SJCRH30 (cell line): ENCODE measurements at regions not wholly inside any gene's neighbourhood (a gene's known extent, or its start where the extent isn't known, plus 50 kb on each side); places are given as distances from the start of the nearest gene placed in this dataset.
"Not testable (repeated sequence)": the region's sequence is repeated elsewhere in the genome, so short reads cannot be mapped to it uniquely, and the experiment has no call there.

Experiments used
- DNase-seq, 2 experiments: peaks; one replicate each; pipeline ENCODE4 v3.0.0-alpha.2; 2015 to 2020
- H3K27ac ChIP-seq: fragments of 250-450 bp; sonication (Bioruptor Pico); 2 replicates; pipeline ENCODE4 v1.5.1; 2020; ENCODE audit warnings: mild to moderate bottlenecking, moderate library complexity
- H3K27me3 ChIP-seq: fragments of 250-450 bp; sonication (Bioruptor Pico); 2 replicates; pipeline ENCODE4 v1.5.1; 2020; ENCODE audit warnings: mild to moderate bottlenecking, moderate library complexity
- H3K36me3 ChIP-seq: fragments of 250-450 bp; sonication (Bioruptor Pico); 2 replicates; pipeline ENCODE4 v1.5.1; 2020; ENCODE audit warnings: mild to moderate bottlenecking, moderate library complexity
- H3K4me1 ChIP-seq: fragments of 250-450 bp; sonication (Bioruptor Pico); 2 replicates; pipeline ENCODE4 v1.5.1; 2020; ENCODE audit warnings: mild to moderate bottlenecking, moderate library complexity
- H3K4me3 ChIP-seq: fragments of 250-450 bp; sonication (Bioruptor Pico); 2 replicates; pipeline ENCODE4 v1.5.1; 2020; ENCODE audit warnings: mild to moderate bottlenecking, moderate library complexity
- H3K9me3 ChIP-seq: fragments of 250-450 bp; sonication (Bioruptor Pico); replicated peaks from 2 replicates; pipeline ENCODE4 v1.5.1; 2020; ENCODE audit warnings: mild to moderate bottlenecking, moderate library complexity

GRCh38 chr2:142286618-142287017 lies 155.8 kb upstream of the LRP1B start:
- Histone ChIP-seq H3K36me3 (no peaks in the 10 kb centered on the region), H3K27ac (no peak overlapping the region), H3K4me3 (no peak overlapping the region), H3K9me3 (no peaks in the 10 kb centered on the region), H3K4me1 (no peaks in the 10 kb centered on the region), H3K27me3 (no peaks in the 10 kb centered on the region)
- DNase-seq, result peak; percentile 17 to 48

GRCh38 chr2:142285480-142285879 lies 154.7 kb upstream of the LRP1B start:
- H3K27me3 ChIP-seq, result no peaks in the 10 kb centered on the region
- H3K9me3 ChIP-seq, result no peaks in the 10 kb centered on the region
- H3K27ac ChIP-seq, result no peak overlapping the region
- no peaks in the 10 kb centered on the region for H3K36me3 ChIP-seq
- no peak overlapping the region for H3K4me3 ChIP-seq
- no peak for DNase-seq
- no peaks in the 10 kb centered on the region for H3K4me1 ChIP-seq

GRCh38 chr2:142284336-142284735 lies 153.5 kb upstream of the LRP1B start:
- H3K36me3 ChIP-seq, DNase-seq, H3K27me3 ChIP-seq, H3K4me1 ChIP-seq, H3K9me3 ChIP-seq, H3K27ac ChIP-seq, H3K4me3 ChIP-seq: not testable (repeated sequence)

- H3K36me3 ChIP-seq, result no peaks in the 10 kb centered on the region
- H3K9me3 ChIP-seq, result no peaks in the 10 kb centered on the region
- H3K4me1 ChIP-seq, result no peaks in the 10 kb centered on the region
- DNase-seq, result no peak
- H3K4me3 ChIP-seq, result no peak overlapping the region
- H3K27me3 ChIP-seq, result no peaks in the 10 kb centered on the region
- no peak overlapping the region for H3K27ac ChIP-seq
These were observed 150.0 kb upstream of the LRP1B start for GRCh38 chr2:142280831-142281230.

- H3K27me3 ChIP-seq, result no peaks in the 10 kb centered on the region
- no peak overlapping the region for H3K27ac ChIP-seq
- DNase-seq, result no peak
- H3K36me3 ChIP-seq, result no peaks in the 10 kb centered on the region
- no peaks in the 10 kb centered on the region for H3K9me3 ChIP-seq
- H3K4me1 ChIP-seq, result no peaks in the 10 kb centered on the region
- no peak overlapping the region for H3K4me3 ChIP-seq
These were observed 140.2 kb upstream of the LRP1B start for GRCh38 chr2:142270990-142271389.

GRCh38 chr2:142270291-142270690 lies 139.5 kb upstream of the LRP1B start:
- Histone ChIP-seq H3K36me3 (no peaks in the 10 kb centered on the region), H3K9me3 (no peaks in the 10 kb centered on the region), H3K4me1 (no peaks in the 10 kb centered on the region), H3K27me3 (no peaks in the 10 kb centered on the region), H3K4me3 (no peak overlapping the region), H3K27ac (no peak overlapping the region)
- no peak for DNase-seq

- Histone ChIP-seq H3K9me3 (no peaks in the 10 kb centered on the region), H3K27ac (no peak overlapping the region), H3K4me1 (no peaks in the 10 kb centered on the region), H3K36me3 (no peaks in the 10 kb centered on the region), H3K27me3 (no peaks in the 10 kb centered on the region), H3K4me3 (no peak overlapping the region)
- DNase-seq, result no peak
These were observed 128.5 kb upstream of the LRP1B start for GRCh38 chr2:142259356-142259755.

- no peak for DNase-seq
- H3K27ac ChIP-seq, result no peak overlapping the region
- no peaks in the 10 kb centered on the region; the same call in 1 of the 2 replicates for H3K27me3 ChIP-seq
- H3K4me1 ChIP-seq, result no peaks in the 10 kb centered on the region
- no peaks in the 10 kb centered on the region for H3K36me3 ChIP-seq
- H3K4me3 ChIP-seq, result no peak overlapping the region
- no peaks in the 10 kb centered on the region for H3K9me3 ChIP-seq
These were observed 123.2 kb upstream of the LRP1B start for GRCh38 chr2:142254031-142254430.

GRCh38 chr2:142241016-142241415 lies 110.2 kb upstream of the LRP1B start:
- no peak for DNase-seq
- Histone ChIP-seq H3K27me3 (no peaks in the 10 kb centered on the region), H3K27ac (no peak overlapping the region), H3K36me3 (no peaks in the 10 kb centered on the region), H3K4me1 (no peaks in the 10 kb centered on the region), H3K4me3 (no peak overlapping the region), H3K9me3 (no peaks in the 10 kb centered on the region)

GRCh38 chr2:142236181-142236580 lies 105.4 kb upstream of the LRP1B start:
- no peaks in the 10 kb centered on the region for H3K27me3 ChIP-seq
- no peak overlapping the region for H3K27ac ChIP-seq
- DNase-seq, result no peak
- H3K4me1 ChIP-seq, result no peaks in the 10 kb centered on the region
- H3K9me3 ChIP-seq, result no peaks in the 10 kb centered on the region
- no peaks in the 10 kb centered on the region for H3K36me3 ChIP-seq
- H3K4me3 ChIP-seq, result no peak overlapping the region

- H3K27ac ChIP-seq, result no peak overlapping the region
- H3K9me3 ChIP-seq, result no peaks in the 10 kb centered on the region
- H3K4me1 ChIP-seq, result no peaks in the 10 kb centered on the region
- no peak for DNase-seq
- H3K27me3 ChIP-seq, result no peaks in the 10 kb centered on the region
- no peaks in the 10 kb centered on the region for H3K36me3 ChIP-seq
- no peak overlapping the region for H3K4me3 ChIP-seq
These were observed 103.9 kb upstream of the LRP1B start for GRCh38 chr2:142234741-142235140.

- Histone ChIP-seq H3K9me3 (no peaks in the 10 kb centered on the region), H3K27me3 (no peaks in the 10 kb centered on the region), H3K36me3 (no peaks in the 10 kb centered on the region), H3K4me3 (no peak overlapping the region), H3K4me1 (no peaks in the 10 kb centered on the region), H3K27ac (no peak overlapping the region)
- DNase-seq, result no peak
These were observed 92.5 kb upstream of the LRP1B start for GRCh38 chr2:142223309-142223708.

- Histone ChIP-seq H3K4me1 (no peaks in the 10 kb centered on the region), H3K27me3 (no peaks in the 10 kb centered on the region), H3K9me3 (no peaks in the 10 kb centered on the region), H3K36me3 (no peaks in the 10 kb centered on the region), H3K4me3 (no peak overlapping the region), H3K27ac (no peak overlapping the region)
- DNase-seq, result no peak
These were observed 91.9 kb upstream of the LRP1B start for GRCh38 chr2:142222715-142223114.

GRCh38 chr2:142220901-142221300 lies 90.1 kb upstream of the LRP1B start:
- H3K27ac ChIP-seq, result no peak overlapping the region
- no peaks in the 10 kb centered on the region for H3K4me1 ChIP-seq
- no peak overlapping the region for H3K4me3 ChIP-seq
- no peaks in the 10 kb centered on the region for H3K9me3 ChIP-seq
- no peaks in the 10 kb centered on the region for H3K27me3 ChIP-seq
- H3K36me3 ChIP-seq, result no peaks in the 10 kb centered on the region
- DNase-seq, result peak; percentile 3 to 14

GRCh38 chr2:142220239-142220638 lies 89.4 kb upstream of the LRP1B start:
- no peaks in the 10 kb centered on the region for H3K27me3 ChIP-seq
- no peak for DNase-seq
- no peak overlapping the region for H3K4me3 ChIP-seq
- H3K4me1 ChIP-seq, result no peaks in the 10 kb centered on the region
- no peaks in the 10 kb centered on the region for H3K9me3 ChIP-seq
- H3K27ac ChIP-seq, result no peak overlapping the region
- no peaks in the 10 kb centered on the region for H3K36me3 ChIP-seq

- Histone ChIP-seq H3K9me3 (no peaks in the 10 kb centered on the region), H3K4me1 (no peaks in the 10 kb centered on the region), H3K27ac (no peak overlapping the region), H3K36me3 (no peaks in the 10 kb centered on the region), H3K27me3 (no peaks in the 10 kb centered on the region), H3K4me3 (no peak overlapping the region)
- DNase-seq, result no peak
These were observed 87.7 kb upstream of the LRP1B start for GRCh38 chr2:142218471-142218870.

GRCh38 chr2:142217804-142218203 lies 87.0 kb upstream of the LRP1B start:
- Histone ChIP-seq H3K4me3 (no peak overlapping the region), H3K4me1 (no peaks in the 10 kb centered on the region), H3K27me3 (no peaks in the 10 kb centered on the region), H3K9me3 (no peaks in the 10 kb centered on the region), H3K36me3 (no peaks in the 10 kb centered on the region), H3K27ac (no peak overlapping the region)
- no peak for DNase-seq
